Adipocyte (in vitro differentiated cells): ENCODE measurements at regions not wholly inside any gene's neighbourhood (a gene's known extent, or its start where the extent isn't known, plus 50 kb on each side); places are given as distances from the start of the nearest gene placed in this dataset.
"Not testable (repeated sequence)": the region's sequence is repeated elsewhere in the genome, so short reads cannot be mapped to it uniquely, and the experiment has no call there.

Experiments
- DNase-seq: peaks from one replicate; pipeline ENCODE4 v3.0.0-alpha.2; 2015; ENCODE audit warnings: low read depth
- H3K27me3 ChIP-seq: replicated peaks from 2 replicates; pipeline ENCODE4 v1.7.0; 2013; ENCODE audit warnings: mild to moderate bottlenecking, low read length, moderate library complexity; ENCODE audit not compliant: control insufficient read depth, insufficient read depth
- H3K36me3 ChIP-seq: 2 replicates; pipeline ENCODE4 v1.7.0; 2013; ENCODE audit warnings: low read length, mild to moderate bottlenecking, moderate library complexity; ENCODE audit not compliant: control insufficient read depth, insufficient read depth, severe bottlenecking
- H3K4me1 ChIP-seq: 2 replicates; pipeline ENCODE4 v1.7.0; 2013; ENCODE audit warnings: mild to moderate bottlenecking, low read length, moderate library complexity; ENCODE audit not compliant: control insufficient read depth, insufficient read depth
- H3K4me3 ChIP-seq: 2 replicates; pipeline ENCODE4 v1.7.0; 2013; ENCODE audit warnings: mild to moderate bottlenecking, low read length, moderate library complexity
- H3K9ac ChIP-seq: 2 replicates; pipeline ENCODE4 v1.7.0; 2013; ENCODE audit warnings: mild to moderate bottlenecking, low read length, moderate library complexity
- H3K9me3 ChIP-seq: 2 replicates; pipeline ENCODE4 v1.7.0; 2013; ENCODE audit warnings: mild to moderate bottlenecking, low read length, moderate library complexity; ENCODE audit not compliant: control insufficient read depth

DNA sequence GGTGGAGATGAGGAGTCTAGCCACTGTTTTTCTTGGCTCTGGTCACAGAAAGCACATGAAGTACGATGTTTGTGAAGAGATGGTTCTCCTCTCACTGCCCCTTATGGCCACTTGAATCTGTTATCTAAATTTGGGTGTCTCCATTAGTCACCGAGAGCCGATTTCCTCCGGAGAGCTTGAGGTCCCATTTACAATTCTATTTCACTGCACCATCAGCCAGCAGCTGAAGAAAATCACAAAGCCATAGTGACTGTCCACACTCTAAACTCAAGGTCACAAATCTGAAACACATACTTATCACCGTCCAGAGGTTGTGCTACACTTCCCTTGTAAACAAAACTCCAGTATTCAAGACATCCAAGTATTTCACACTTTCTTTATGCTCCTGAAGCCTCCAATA lies 207.2 kb upstream of the FRG1 start:
- not testable (repeated sequence) for H3K27me3 ChIP-seq, H3K9me3 ChIP-seq, H3K9ac ChIP-seq, DNase-seq, H3K36me3 ChIP-seq, H3K4me3 ChIP-seq, H3K4me1 ChIP-seq

- not testable (repeated sequence) for H3K9ac ChIP-seq, H3K27me3 ChIP-seq, H3K4me1 ChIP-seq, DNase-seq, H3K36me3 ChIP-seq, H3K4me3 ChIP-seq, H3K9me3 ChIP-seq
Measured at GRCh38 chr4:189734648-189735267, 205.9 kb upstream of the FRG1 start.

- DNase-seq, H3K9ac ChIP-seq, H3K9me3 ChIP-seq, H3K27me3 ChIP-seq, H3K36me3 ChIP-seq, H3K4me1 ChIP-seq, H3K4me3 ChIP-seq: not testable (repeated sequence)
Measured at GRCh38 chr4:189736656-189737055, 204.0 kb upstream of the FRG1 start.

DNA sequence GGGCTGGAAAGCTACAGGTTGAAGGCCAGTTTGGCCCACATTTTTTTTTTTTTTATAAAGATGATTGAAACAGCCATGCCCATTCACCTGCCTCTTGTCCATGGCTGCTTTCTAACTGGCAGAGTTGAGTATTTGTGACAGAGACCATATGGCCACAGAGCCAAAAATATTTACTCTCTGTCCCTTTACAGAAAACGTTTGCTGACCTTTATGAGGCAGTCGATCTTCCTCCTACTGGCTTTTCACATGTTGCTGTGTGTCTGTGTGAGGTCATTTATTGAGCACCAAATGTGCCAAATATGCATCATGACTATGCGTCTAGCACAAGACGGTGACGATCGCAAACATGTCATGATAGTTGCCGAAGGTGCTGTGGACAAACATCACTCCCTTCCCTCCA lies 200.6 kb upstream of the FRG1 start:
- not testable (repeated sequence) for DNase-seq

DNA sequence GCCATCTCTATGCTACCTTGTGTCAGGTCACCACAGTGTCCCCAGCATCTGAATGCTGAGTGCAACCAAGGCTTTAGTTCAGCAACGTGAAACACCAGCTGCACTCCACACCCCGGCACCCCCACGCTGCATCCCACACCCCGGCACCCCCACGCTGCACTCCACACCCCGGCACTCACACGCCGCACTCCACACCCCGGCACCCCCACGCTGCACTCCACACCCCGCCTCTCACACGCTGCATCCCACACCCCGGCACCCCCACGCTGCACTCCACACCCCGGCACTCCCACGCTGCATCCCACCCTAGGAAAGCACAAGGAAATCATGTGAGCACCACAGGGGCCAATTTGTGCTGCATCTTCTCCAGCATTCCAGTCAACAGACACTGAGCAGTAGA lies 199.8 kb upstream of the FRG1 start:
- Histone ChIP-seq H3K27me3 (no peaks in the 10 kb centered on the region), H3K9me3 (peaks cover 7% of the 10 kb centered on the region), H3K4me1 (no peaks in the 10 kb centered on the region), H3K36me3 (no peaks in the 10 kb centered on the region), H3K9ac (no peak overlapping the region), H3K4me3 (no peak overlapping the region)
- DNase-seq, result no peak

More for the DNA sequence above, 200.6 kb upstream of the FRG1 start:
- not testable (repeated sequence) for H3K4me1 ChIP-seq, H3K4me3 ChIP-seq, H3K36me3 ChIP-seq, H3K9me3 ChIP-seq, H3K9ac ChIP-seq, H3K27me3 ChIP-seq

DNA sequence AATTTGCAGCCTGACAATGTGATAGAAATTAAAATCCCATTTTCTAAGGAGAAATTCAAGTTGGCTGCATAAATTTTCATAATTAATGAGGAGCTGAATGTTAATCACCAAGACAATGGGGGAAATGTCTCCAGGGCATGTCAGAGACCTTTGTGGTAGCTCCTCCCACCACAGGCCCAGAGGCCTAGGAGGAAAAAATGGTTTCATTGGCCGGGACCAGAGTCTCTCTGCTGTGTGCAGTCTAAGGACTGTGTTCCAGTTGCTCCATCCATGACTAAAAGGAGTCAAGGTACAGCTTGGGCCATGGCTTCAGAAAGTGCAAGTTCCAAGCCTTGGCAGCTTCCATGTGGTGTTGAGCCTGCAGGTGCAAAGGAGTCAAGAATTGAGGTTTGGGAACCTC lies 187.6 kb upstream of the FRG1 start:
- H3K4me3 ChIP-seq, DNase-seq, H3K4me1 ChIP-seq, H3K9ac ChIP-seq, H3K36me3 ChIP-seq, H3K9me3 ChIP-seq, H3K27me3 ChIP-seq: not testable (repeated sequence)

- Histone ChIP-seq H3K9ac (no peak overlapping the region), H3K9me3 (no peaks in the 10 kb centered on the region), H3K4me1 (no peaks in the 10 kb centered on the region), H3K36me3 (no peaks in the 10 kb centered on the region), H3K27me3 (no peaks in the 10 kb centered on the region), H3K4me3 (no peak overlapping the region)
- no peak for DNase-seq
Measured at GRCh38 chr4:189763583-189763982, 177.1 kb upstream of the FRG1 start.

DNA sequence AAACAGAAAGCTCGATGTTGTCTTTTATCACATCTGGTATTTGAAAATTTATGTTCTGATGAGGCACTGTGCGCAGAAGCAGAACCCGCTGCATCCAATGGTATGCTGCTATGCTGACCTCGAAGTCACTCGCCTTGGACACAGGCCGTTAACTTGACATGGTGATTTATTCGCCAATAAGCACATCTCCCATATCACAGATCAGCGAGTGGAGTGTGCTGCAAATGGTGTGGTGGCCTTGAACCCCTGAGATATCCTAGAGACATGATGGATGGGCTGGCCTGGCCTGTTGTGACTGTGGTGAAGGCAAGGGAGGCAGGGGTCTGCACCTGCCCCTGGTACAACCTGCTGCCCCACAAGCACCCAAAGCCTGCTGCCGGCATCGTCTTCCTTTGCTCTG lies 175.4 kb upstream of the FRG1 start:
- no peak overlapping the region for H3K9ac ChIP-seq
- no peaks in the 10 kb centered on the region for H3K27me3 ChIP-seq
- H3K9me3 ChIP-seq, result no peaks in the 10 kb centered on the region
- H3K4me1 ChIP-seq, result no peaks in the 10 kb centered on the region
- no peak for DNase-seq
- no peaks in the 10 kb centered on the region for H3K36me3 ChIP-seq
- no peak overlapping the region for H3K4me3 ChIP-seq

DNA sequence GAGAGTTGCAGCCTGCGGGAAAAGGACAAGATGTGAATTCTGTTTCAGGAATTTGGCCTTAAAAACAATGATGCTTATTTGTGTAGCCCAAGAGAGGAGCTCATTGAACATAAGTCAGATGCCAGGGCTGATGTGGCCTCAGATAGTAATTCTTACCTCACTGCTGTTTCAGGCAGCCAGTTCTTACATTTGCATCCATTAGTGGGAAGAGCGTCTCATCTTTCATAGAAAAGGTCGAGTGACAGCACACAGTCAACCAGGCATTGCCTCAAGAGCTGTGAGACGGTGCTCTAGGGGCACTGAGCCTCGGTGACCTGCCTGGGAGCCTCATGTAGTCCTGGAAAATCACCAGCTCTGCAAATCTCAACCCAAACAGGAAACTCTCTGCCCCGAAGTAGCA lies 174.9 kb upstream of the FRG1 start:
- H3K9me3 ChIP-seq, result no peaks in the 10 kb centered on the region
- H3K36me3 ChIP-seq, result no peaks in the 10 kb centered on the region
- no peaks in the 10 kb centered on the region for H3K27me3 ChIP-seq
- no peaks in the 10 kb centered on the region for H3K4me1 ChIP-seq
- no peak overlapping the region for H3K4me3 ChIP-seq
- no peak overlapping the region for H3K9ac ChIP-seq
- DNase-seq, result no peak

DNA sequence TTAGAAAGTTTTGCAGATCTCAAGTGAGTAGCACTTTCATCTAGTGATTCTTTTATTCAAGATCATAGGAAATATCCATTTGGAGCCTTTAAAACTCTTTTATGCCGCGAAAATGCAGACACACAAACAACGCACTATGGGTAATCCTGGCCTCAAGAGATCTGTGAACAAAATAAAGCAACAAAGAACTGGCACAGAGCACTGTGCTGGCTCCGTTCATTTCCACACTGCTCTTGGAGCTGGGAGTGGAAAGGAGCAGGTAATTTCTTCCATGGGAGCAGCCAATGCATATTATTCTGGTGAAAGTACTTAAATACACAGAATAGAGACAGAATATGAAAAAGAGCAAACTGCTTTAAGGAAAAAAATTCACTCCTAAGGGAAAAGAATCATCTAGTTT lies 172.7 kb upstream of the FRG1 start:
- Histone ChIP-seq H3K4me1 (no peaks in the 10 kb centered on the region), H3K9ac (no peak overlapping the region), H3K27me3 (no peaks in the 10 kb centered on the region), H3K36me3 (no peaks in the 10 kb centered on the region), H3K9me3 (no peaks in the 10 kb centered on the region), H3K4me3 (no peak overlapping the region)
- no peak for DNase-seq

GRCh38 chr4:189769131-189769530 lies 171.5 kb upstream of the FRG1 start:
- Histone ChIP-seq H3K9ac (no peak overlapping the region), H3K4me3 (no peak overlapping the region), H3K27me3 (no peaks in the 10 kb centered on the region), H3K9me3 (no peaks in the 10 kb centered on the region), H3K4me1 (no peaks in the 10 kb centered on the region), H3K36me3 (no peaks in the 10 kb centered on the region)
- DNase-seq, result no peak

- H3K9ac ChIP-seq, result no peak overlapping the region
- no peak for DNase-seq
- no peak overlapping the region for H3K4me3 ChIP-seq
- no peaks in the 10 kb centered on the region for H3K9me3 ChIP-seq
- no peaks in the 10 kb centered on the region for H3K36me3 ChIP-seq
- no peaks in the 10 kb centered on the region for H3K4me1 ChIP-seq
- no peaks in the 10 kb centered on the region for H3K27me3 ChIP-seq
Measured at GRCh38 chr4:189771696-189772361, 168.8 kb upstream of the FRG1 start.
